ENCODE measurements at regions not wholly inside any gene's neighbourhood (a gene's known extent, or its start where the extent isn't known, plus 50 kb on each side); places are given as distances from the start of the nearest gene placed in this dataset.

DNA sequence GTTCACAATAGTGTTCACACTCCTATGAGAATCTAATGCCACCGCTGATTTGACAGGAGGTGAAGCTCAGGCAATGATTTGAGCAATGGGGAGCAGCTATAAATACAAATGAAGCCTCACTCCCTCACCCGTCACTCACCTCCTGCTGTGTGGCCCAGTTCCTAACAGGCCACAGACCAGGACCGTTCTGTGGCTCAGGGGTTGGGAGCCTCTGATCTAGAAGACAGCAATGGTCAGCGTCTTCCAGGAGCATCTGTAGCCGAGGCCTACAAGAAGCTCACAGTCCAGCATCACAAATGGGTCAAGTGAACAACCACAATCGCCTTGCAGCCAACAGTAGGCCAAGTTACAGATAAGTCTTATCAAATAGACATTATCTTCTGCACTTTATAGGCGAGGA is 110.0 kb upstream of the SLC66A3 start:
- no peak for TF ChIP-seq POLR2A (IDR thresholded peaks at IDR 0.05; ENCODE audit: extremely low read depth, insufficient read length)
- TF ChIP-seq, protein P1, sequence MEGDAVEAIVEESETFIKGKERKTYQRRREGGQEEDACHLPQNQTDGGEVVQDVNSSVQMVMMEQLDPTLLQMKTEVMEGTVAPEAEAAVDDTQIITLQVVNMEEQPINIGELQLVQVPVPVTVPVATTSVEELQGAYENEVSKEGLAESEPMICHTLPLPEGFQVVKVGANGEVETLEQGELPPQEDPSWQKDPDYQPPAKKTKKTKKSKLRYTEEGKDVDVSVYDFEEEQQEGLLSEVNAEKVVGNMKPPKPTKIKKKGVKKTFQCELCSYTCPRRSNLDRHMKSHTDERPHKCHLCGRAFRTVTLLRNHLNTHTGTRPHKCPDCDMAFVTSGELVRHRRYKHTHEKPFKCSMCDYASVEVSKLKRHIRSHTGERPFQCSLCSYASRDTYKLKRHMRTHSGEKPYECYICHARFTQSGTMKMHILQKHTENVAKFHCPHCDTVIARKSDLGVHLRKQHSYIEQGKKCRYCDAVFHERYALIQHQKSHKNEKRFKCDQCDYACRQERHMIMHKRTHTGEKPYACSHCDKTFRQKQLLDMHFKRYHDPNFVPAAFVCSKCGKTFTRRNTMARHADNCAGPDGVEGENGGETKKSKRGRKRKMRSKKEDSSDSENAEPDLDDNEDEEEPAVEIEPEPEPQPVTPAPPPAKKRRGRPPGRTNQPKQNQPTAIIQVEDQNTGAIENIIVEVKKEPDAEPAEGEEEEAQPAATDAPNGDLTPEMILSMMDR (IDR thresholded peaks at IDR 0.05; ENCODE audit: low read depth, low read length): no peak

Data from NB4 (cell line).